ENCODE measurements at regions not wholly inside any gene's neighbourhood (a gene's known extent, or its start where the extent isn't known, plus 50 kb on each side); places are given as distances from the start of the nearest gene placed in this dataset.

DNA sequence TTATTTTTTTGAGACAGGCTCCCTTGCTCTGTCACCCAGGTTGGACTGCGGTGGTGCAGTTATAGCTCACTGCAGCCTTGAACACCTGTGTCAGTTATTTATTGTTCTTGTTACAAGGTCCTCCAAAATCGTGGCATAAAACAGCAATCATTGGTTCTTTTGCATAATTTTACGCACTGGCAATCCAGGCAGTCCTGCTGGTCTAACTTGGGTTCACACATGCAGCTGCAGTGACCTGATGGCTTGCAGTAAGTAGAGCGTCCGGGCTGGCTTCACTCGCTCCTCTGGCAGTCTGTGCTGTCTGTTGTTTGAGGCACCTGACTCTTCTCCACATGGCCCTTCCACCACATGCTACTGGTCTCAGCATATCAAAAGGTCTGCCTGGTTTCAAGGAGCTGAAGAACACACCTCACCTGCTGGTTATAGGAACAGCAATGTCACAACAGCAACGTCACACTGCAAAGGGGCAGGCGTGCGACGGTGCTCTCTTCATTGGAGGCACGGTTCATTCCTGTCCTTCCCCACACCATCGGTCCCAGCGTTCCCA lies 894.6 kb downstream of the TRIML1 start:
- DNase-seq, result no peak

DNA sequence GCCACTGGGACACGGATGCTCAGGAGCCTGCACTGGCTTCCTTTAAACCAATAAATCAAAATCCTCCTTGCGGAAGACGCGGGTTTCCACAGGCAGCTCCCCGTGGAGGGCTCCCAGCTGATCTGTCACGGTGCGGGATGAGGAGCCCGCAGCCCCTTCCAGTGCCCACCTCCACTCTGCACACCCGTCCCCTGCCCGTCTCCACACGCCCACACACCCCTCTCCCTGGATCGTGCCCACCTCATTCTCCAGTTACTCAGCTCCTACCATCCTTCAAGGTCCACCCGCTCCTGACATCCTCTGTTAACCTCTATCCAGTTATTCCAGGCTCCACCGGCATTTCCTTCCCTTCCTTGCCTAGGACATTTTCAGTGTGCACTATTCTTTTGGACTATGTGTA lies 895.9 kb downstream of the TRIML1 start:
- DNase-seq, result no peak

DNA sequence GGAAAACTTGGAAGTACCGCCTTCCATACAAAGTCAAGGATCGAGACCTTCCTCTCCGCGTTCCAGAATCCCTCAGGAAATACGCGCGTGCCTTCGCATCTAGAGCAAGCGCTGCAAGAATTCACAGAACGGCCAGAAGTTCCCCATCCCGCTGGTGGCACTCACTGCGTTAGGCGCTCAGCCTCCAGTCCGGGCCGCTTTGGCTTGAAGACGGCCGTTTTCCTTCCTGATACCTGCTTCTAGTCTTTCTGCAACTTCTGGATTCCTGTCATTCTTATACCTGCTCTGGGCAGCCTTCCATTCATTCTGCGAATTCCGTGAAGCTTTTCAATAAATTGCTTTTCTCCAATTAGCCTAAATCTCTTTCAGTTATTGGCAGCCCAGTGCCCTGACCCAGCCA lies 896.4 kb downstream of the TRIML1 start:
- DNase-seq, result no peak

DNA sequence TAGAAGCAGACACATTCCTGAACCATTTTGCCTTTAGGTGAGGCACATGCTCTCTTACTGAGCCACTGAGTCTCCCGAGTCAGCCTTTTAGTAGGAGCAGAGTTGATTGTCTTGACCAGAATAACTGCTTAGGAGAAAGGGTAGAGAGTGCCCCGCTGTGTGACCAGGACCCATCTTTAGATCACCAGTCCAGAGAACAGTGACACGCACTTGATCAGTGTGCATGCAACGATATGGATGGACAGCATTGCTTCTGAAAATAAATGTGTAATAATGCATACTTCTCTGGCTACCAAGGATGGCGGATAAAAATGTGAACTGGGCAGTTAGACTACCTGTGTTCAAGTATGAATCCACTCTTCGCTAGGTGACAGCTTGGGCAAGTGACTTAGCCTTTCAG lies 897.7 kb downstream of the TRIML1 start:
- no peak for DNase-seq

DNA sequence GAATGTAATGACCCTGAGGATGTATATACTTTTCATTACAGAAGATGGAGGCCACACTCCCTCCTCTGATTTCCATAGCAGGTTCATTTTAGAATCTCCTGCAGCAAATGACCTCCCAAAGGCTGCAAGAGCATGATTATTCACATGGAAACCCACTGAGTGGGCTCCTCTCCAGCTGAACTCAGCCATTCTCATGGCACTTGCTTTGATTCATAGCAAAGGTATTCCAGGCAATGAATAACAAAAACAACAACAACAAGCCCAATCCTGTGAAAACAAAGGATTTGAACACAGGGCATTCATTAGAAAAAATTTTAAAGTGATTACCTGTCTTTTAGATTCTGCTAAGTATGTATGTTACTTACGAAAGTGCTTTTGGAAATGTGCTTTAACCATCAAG lies 894.0 kb upstream of the FRG1 start:
- DNase-seq, result no peak

DNA sequence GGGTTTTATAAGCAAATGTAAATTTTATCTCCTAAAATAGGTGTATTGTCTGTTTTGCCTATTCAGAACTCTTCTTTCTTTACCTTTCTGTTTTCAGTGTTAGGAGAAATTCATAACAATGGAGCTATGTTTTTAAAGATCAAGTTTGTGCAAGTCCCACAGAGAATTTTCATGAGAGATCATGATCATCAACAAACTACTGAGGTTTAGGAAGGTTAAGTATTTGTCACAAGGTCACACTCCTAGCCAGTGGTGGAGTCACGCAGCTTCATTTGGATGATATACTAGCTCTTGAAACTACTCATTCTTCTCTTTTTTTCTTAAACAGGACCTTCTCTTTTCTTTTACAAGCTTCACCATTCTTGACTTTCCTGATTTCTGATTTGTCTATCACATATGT lies 892.6 kb upstream of the FRG1 start:
- DNase-seq, result no peak

DNA sequence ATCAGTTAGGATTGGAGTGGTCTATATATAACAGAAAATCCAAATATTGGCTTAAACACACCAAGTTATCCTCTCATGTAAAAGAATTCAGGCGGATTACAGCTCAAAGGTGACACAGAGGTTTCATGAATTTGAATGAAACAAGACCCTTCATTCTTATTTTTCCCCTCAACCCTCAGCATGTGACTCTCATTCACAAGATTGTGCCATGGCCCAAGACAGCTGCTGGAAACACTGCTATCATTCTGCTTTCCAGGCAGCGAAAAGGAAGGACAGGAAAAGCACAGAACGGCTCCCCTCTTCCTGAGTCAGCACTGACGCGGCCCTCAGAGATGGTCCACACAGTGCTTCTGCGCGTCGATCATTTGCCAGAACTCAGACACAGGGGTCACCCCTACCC lies 891.0 kb upstream of the FRG1 start:
- no peak for DNase-seq

DNA sequence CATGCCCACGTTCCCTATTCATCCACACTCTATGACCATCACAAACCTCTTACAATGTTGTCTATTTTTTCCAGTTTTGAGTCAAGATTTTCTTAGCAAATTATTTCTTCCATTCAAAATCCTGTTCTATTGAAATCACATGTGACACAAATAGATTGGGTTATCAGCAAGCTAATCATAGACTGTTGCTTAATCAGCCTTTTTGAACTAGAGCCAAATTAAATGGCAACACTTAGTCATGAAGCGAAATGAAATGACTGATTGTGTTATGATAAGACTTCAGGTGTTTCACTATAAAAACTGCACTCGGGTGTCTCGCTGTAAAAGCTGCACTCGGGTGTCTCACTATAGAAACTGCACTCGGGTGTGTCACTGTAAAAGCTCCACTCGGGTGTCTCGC lies 890.0 kb upstream of the FRG1 start:
- no peak for DNase-seq

DNA sequence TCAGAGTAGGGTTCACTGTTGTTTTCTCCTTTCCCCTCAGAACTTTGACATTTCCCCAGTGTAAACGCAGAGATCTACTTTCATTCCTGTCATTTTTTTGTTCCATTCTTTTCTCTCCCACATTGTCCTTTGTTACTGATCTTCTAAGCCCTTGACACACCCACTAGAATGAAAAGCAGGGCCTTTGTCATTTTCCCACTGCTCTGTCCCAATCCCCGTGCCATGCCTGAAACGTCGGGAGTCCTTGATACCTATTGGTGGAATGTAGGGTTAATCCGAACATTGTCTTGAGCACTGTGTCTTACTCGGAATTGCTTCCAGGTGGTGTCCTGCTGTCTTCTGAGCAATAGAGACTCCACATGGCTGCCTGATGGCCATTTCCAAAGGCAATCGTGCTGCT lies 887.1 kb upstream of the FRG1 start:
- no peak for DNase-seq

DNA sequence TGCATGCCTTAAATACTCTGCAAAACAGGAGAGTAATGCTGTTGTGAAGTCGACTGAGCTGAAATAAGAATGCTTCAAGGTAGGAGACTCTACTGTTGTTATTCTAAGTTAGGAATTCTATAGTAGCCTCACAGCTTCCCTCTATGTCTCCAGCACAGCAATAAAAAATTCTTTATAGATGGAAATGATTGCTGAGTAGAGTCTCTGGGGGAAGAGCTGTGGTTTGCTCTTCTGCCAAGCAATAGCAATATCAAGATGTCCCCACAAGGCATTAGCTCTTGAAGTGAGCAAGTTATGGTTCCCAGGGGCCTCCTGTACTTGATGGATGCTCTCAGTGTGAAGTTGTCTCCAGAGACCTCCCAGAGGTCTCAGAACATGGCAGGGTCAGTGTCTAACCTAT lies 880.6 kb upstream of the FRG1 start:
- no peak for DNase-seq

DNA sequence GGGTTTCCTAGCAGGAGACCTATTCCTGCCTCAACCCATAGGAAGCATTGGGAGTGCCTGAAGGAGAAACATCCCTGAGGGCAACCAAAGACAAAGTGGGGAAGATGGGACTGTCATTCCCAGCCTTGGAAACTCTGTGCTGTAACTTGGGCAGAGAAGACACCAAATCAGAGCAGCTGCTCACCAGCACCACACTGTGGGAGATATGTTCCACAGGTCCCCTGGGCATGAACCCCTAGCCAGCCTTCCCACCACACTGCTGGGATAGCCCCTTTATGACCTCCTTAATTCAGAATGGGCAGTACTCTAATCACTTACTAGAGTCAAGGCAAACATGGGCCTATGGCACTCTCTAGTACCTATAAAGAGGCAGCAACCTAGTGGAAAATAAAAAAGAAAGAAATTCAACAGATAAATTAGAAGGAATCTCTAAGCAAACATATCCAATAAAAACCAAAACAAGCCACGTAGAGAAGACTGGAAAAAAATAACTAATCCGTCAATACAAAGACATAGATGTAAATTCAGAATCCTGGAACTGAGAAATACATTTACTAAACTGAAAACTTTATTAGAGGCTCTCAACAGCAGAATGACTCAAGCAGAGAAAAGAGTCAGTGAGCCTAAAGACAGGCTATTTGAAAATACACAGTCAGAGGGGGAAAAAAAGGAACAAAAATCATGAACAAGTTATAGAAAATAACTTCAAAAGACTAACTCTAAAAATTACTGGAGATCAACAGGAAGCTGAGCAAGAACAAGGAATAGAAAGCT lies 878.4 kb upstream of the FRG1 start:
- no peak for DNase-seq

DNA sequence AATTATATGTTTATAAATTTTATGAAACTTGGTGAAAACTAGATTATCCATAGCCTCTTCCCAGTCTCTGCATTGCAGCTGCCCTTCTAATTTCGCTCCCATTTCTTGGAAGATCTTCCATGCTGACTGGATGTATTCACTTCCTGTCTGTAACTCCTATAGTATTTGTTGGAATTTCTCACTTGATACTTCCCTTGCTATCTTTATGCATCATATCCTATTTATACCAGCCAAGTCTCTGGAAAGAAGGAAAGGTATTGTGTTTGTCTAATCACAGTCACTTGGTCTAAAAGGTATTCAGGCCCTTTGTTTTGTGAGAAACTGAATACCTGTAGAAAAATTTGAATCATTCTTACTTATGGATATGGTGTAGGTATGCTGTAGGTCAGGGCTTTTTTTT lies 870.9 kb upstream of the FRG1 start:
- no peak for DNase-seq

DNA sequence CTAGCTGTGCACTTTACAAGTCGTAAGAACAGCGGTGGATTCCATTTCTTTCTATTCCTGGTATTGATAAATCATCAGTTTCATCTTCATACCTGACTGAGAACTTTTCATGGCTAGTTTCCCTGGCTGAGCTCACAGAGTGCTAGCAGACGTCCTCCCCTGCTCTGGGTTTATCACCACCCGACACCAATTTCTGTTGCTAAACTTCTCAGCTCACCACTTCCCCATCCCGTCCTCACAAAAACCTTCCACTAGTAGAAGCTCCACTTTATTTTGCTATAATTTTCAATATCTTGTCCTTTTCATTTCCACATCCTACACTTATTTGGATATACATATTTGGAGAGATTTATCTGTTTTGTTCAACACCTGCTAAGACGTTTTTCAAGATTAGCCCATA lies 869.4 kb upstream of the FRG1 start:
- DNase-seq, result no peak

DNA sequence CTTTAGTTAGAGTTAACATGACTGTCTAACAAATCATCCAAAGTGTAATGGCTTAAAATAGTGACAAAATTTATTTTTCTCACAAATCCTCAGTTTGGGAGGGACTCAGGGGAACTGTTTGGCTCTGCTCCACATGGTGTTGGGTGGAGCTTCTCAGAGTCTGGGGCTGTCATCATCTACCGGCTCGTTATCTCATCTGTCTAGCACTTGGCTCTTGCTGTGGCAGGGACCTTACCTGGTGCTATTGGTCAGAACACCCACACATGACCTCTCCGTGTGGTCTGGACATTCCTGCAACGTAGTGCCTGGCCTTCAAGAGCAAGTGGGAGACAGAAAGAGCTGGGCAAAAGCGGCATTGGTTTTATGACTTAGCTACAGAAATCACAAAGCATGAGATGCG lies 866.9 kb upstream of the FRG1 start:
- DNase-seq, result no peak

DNA sequence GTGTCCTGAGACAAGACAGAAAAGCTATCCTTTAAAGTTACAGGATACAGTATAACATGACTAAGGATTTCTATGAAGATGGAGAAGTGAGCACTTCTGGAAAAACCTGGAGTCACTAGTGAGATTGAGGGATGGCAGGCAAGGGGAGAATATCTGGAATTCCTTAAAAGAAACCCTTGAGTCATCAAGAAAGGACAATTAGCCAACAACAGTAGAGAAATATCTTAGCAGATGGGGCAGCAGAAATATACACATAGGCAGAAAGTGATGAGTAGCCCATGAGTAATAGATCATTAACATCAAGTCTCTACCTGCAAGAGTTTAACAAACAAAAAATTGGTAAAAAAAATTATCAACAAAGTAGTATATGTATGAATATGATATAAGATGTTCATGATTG lies 858.8 kb upstream of the FRG1 start:
- no peak for DNase-seq

DNA sequence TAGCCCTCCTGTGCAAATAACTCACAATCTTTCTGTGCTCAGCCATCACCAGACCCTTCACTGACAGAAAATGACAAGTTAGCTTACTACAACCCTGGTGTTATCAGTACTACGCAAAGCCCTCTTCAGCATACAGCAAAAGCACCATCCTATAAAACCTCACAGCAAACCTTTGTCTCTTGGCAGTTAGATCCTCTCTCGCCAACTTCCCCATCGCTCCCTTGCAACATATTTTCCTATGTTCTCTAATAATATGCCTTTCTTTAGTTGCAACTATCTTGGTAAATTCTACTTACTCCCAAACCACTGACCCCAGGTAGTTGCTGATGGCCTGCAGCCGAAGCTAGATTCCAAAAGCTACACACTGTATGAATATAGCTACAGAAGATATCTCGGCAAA lies 856.9 kb upstream of the FRG1 start:
- DNase-seq, result no peak

DNA sequence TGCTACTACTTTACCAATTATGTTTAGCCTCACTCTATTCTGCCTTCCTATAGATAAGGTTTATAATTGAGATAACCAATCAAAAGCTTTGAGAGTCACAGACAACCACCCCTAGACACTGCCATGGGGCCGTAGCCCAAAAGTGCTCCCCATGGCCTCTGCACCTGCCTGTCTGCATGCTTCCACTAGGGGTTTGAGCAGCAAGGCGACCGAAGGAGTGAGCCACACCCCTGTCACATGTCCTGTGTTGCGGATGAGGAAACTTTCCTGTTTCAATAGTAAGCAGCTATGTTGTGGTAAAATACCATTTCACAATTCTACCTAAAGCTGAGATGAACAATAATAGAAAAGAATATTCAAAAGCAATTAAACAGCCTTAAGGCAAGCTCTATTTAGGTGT lies 856.0 kb upstream of the FRG1 start:
- DNase-seq, result no peak

DNA sequence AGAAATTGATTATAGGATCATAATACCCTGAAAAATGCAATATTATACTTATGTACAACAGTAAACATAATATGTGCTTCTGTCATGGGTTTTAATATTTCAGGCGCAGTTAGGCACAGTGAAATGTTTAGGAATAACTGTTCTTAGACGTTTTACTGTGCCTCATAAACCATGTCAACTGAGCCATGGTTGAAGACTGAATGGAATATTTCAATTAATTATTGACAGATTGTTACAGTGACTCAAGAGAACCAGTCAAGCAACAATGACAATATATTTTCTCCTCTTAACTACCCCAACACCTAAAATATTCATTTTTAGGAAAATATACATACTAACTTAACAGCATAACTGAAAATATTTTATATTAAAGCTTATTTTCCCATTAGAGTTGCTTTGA lies 852.7 kb upstream of the FRG1 start:
- DNase-seq, result no peak

DNA sequence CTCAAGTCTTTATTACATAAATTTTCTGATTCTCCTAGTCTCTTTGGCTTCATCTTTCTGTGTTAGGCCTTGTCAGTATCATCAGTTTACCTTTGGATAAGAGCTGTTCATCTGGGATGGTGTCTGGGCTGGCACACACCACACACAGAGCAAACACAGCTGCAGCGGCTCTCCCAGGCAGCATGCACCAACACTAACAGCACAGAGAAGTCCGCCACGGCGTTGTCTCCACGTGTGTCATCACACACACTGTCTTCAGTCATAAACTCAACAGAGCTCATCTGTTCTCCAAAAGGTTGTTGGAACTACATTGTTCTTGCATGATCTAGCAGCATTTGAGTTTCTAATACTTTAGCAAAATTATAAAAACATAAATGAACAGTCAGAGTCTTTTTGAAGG lies 851.9 kb upstream of the FRG1 start:
- no peak for DNase-seq

DNA sequence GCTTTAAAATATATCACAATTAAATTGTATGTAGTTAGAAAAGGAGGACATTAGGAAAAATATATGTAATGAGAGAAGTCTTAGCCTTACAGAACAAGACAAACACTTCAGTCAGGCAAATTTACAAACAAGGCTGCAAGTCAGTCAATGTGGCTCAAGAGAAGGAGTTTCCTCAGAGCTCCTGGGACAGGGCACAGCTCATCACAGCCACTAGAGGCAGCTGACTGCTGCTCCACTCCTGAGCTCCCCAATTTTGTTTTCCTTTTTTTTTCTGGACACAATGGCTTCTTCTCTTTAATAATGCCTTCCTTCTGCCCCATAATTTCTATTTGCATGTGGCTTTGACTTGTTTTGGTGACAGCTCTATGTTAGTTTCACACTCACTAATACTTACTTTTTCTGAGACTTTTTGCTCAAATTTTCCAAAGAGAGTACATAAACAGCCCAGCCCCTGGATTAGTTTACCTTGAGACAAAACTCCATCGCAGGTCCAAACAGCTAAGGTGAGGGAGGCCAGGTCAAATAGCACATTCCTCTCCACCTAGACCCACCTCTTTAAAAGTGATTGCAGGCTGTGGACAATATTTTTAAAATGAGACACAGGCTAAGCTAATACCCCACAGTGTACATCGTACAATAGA lies 850.4 kb upstream of the FRG1 start:
- DNase-seq, result no peak

DNA sequence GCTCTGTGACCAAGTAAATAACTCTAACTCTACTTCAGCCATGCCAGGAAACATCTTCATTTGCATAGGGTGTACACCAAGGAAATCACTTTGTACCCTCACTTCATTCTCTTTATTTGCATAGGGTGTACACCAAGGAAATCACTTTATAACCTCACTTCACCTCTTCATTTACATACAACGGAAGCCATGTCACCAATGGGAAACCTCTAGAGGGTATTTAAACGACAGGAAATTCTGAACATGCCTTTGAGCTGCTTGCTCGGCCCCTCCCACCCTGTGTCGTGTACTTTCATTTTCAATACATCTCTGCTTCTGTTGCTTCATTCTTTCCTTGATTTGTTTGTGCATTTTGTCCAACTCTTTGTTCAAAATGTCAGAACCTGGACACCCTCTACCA lies 848.1 kb upstream of the FRG1 start:
- no peak for DNase-seq

DNA sequence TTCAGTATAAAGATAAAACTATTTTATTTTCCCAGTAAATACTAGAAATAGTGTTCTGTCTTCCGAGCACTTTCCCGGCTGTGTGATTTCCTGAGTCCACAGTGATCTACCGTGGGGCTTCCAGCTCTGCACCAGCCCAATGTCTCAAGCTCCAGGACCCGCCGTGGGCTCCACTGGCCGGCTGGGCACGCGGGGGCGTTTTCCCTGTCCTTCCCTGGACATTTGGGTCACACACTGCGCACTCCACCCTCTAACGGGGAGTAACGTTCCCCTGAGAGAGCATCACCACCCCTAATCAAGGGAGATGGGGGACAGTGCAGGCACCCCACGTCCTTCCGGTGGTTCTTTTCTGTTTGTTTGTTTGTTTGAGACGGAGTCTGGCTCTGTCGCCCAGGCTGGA lies 844.6 kb upstream of the FRG1 start:
- DNase-seq, result no peak

DNA sequence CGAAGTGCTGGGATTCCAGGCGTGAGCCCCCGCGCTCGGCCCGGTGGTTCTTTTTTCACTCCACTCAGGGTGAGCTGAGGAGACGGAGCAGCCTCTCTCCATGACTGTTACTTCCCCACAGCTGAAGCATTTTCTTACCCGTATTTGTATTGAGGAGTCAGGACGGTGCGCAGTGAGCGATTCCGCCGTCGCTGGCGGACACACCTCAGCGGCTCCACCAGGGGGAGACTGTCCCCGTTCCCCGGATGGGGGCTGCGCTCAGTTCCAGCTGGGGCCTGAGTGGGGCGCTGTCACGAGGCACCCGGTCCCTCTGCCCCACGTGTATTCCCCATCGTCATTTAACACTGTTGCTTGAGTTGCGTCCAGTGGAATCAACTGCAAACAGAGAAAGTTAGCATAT lies 844.0 kb upstream of the FRG1 start:
- no peak for DNase-seq

DNA sequence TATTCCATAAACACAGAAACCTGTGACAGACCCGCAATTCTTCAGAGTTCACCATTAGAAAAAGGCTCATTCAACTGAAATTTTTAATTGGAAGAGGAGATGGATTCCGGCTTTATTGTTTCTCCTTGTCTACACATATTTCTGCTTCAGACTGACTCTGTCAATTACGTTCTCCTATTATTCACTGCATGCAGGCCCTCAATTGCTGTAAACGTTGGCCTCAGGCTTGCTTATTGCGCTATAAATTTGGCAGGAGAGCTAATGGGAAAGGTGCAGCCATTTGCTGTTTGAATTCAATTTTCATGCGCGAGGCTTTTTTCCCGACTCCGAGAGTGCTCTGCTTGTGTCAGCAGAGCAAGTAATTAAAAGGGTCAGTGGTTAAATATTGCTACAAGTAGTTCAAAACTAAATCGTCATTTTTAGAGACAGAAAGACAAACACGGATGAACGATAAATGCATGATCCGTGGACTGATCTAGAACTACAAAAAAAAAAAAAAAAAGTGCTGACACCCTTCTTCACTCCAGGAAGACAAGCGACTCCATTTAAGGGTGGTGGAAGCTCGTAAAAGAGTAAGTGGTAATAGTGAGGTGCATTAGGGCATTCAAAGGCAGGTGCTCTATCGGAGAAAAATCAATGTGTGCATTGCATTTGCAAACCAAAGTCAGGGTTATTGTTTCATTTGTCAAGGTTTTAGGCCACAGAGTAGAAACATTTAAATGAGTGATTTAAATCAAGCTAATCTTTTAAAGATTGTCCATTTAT lies 841.6 kb upstream of the FRG1 start:
- DNase-seq, result no peak

All from right kidney (tissue), 1 donor.